UCSD-AML1 (cell line): ENCODE measurements at regions not wholly inside any gene's neighbourhood (a gene's known extent, or its start where the extent isn't known, plus 50 kb on each side); places are given as distances from the start of the nearest gene placed in this dataset.

Experiments used
- DNase-seq: peaks from one replicate; lab custom pipeline; 2025; ENCODE audit not compliant: unreplicated experiment; lab: John Stamatoyannopoulos, UW

- no peak for DNase-seq
These were observed 55.2 kb downstream of the TTC32 start for GRCh38 chr2:19846567-19846966.

DNA sequence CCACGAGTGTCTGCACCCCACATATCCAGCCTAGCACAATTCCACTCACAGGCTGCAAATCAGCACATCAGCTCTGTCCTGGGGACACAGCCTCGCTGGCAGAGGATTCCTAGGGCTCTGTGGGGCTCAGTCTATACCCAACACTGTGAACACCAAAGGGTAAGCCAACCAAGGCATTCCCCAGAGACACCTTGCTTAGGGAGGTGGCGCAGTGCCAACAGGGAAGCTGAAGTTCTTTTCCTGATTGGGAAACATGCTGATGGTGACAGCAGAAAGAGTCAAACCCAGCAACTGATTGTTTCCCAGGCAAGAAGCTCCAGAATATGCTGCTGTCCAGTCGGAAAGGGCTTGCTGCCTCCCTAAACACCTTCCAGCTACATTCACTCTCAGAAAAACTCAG is 55.8 kb downstream of the TTC32 start:
- no peak for DNase-seq

DNA sequence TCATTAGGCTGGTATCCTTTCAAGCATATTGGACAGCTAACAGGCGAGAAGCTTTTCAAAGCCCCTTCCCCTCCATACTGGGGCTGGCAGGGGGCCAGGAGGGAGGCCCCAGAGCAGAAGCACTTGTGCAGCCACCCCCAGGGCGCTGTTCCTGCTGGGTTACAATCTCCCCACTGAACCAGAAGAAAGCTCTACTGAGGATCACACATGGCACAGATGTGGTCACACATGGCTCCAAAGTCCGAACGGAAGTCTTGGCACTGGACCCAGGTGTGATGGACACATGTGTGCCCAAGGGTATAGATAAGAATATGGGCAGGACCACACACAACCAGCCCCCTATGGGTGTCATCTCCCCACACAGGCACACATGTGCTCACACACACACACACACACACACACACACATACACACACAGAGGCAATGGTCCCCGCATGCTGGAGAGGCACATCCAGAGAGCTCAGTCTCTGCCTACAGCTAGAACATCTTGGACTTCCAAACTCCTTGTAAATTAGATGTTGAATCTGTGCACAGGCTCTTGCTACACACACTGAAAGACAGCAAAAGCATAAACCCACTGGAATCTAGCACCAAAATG is 56.4 kb downstream of the TTC32 start:
- no peak for DNase-seq

DNA sequence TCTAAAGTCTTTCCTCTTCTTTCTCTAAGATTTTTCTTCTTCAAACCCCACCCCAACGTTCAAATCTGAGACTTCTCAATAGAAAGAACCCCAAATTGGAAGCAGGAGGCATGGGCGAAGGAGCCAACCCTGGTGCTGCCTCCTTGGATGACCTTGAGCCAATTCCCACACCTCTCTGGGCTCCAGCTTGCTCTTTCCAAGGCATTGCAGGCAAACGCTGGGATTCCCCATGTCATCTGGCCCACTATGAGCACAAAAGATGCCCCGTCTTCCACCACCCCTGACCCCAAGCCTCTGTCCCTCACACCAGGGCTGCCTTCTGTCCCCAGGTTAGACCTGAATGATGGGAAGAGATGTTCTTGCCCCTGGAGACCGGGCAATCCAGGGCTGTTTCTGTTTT is 57.0 kb downstream of the TTC32 start:
- DNase-seq = no peak

DNA sequence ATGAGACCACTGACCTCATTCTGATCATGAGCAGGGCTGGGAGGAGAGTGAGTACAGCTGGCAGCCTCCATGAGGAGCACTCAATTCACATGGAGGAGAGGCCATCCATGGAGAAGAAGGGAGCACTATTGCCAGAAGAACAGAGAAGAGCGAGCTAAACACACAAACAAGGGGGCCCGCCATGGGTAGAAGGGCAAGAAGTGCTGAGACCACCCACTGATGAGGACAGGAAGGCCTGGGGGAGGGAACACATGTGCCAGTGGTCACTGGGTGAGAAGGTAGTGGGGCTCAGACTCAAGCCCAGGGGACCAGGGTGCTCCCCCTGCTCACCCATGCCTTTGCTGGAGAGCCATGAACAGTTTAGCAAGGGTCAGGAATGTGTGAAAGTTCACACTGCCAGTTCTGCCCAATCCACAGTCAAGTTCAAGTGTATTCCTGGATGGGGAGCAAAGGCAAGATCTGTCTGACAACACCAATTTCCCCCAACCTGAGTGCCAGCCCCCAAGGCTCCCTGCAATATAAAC is 57.7 kb downstream of the TTC32 start:
- DNase-seq = no peak

- DNase-seq = no peak
These were observed 59.7 kb downstream of the TTC32 start for GRCh38 chr2:19841918-19842693.

DNA sequence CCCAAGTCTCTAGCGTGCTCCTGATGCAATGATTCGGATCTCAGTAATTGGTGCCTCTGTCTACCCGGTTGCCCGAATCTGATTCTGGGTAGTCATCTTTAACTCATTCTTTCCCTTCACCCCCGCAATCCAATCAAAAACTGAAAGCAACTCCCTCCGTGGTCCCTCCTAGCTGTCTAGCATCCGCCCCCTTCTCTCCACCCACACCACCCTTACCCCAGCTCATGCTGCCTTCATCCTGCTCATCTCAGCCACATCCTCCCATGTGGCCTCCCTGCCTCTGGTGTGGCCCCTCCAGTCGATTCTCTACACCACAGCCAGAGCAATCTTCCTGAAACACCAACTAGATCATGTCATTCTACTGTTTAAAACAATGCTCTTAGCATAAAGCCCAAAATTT is 62.3 kb downstream of the TTC32 start:
- DNase-seq = no peak

DNA sequence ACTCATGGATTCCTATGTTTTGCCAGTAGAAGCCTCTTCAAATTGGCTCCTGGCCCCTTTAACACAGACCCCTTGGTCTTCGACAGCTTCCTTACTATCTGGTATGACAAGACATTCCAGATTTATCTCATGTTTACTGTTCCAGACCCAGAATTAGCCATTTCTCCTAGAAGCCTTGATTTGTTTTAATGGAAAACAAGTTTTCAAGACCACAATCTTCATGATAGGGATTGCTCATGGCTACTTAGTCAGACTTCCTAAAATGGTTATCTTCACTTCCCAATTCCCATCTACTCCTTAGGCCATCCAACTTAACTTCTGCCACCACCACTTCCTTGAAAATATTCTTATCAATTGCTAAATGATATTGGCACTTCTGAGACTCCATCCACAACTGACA is 63.2 kb downstream of the TTC32 start:
- no peak for DNase-seq

GRCh38 chr2:19837235-19837766 is 64.5 kb downstream of the TTC32 start:
- no peak for DNase-seq

DNA sequence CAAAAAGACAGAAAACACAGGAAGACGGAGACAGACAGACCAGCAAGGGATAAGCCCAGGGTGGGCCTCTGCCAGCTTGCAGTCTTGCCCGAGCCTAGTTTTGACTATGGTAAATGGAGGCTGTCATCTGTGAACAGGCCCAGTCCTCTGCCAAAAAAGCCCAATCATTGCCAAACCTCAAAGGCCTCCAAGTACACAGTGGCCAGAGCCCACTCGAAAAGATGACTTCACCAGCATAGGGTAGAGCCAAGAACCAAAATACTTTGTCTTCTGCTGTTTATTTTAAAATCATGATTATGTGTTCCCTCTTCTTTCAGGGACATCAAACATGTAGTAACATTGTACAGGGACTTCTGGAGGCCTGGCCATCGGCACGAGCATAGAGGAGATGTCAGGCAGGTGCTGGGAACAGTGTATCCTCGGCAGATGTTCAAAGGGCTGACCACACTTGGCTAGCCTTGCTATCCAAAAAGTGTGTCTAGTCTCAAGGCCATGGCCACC is 66.0 kb downstream of the TTC32 start:
- no peak for DNase-seq

- DNase-seq = no peak
These were observed 67.8 kb downstream of the TTC32 start for GRCh38 chr2:19833978-19834377.

DNA sequence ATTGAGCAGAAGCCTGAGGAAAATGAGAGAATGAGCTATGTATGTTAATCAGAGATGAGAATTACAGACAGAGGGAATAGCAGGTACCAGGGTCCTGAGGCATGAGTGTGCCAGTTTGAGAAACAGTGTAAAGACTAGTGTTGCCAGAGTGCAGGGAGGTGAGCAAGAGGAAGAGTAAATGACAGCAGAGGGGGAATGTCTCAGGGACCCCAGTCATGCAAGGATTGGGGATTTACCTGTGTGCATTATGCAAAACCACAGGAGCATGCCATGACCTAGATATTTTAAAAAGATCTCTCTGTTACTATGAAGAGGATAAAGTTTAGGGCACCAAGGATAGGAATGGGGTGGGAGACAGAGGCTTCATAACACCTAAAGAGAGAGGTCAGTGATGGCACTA is 72.1 kb downstream of the TTC32 start:
- no peak for DNase-seq

DNA sequence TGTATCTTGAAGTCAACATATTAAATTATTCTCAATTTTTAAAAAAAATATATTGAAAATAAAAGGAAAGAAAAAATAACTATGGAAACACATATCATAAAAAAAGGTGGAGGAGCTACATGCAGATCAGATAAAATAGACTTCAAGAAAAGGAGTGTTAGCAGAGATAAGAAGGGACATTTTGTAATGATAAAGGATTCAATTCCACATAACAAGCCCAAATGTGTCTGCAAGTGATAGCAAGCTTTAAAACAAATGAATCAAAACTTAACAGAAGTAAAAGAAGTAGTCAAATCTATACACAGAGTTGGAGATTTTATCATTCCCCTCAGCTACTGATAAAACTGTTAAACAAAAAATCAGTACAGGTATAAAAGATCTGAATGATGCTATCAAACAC is 74.9 kb downstream of the TTC32 start:
- DNase-seq = no peak

DNA sequence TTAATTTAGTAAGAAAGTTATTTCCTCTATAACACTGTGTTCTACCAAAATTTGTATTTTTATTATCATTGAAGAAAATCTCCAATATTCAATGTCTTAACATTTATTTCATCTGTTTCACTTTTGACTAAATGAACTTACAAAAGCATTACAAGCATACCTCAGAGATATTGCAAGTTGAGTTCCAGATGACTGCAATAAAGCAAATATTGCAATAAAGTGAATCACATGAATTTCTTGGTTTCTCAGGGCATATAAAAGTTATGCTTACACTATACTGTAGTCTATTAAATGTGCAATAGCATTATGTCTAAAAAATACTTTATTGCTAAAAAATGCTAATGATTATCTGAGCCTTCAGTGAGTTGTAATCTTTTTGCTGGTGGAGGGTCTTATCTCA is 78.3 kb downstream of the TTC32 start:
- DNase-seq = no peak

- no peak for DNase-seq
These were observed 82.4 kb downstream of the TTC32 start for GRCh38 chr2:19819097-19820065.

GRCh38 chr2:19818543-19818942 is 83.2 kb downstream of the TTC32 start:
- DNase-seq = no peak

GRCh38 chr2:19818039-19818438 is 83.7 kb downstream of the TTC32 start:
- DNase-seq = no peak

- no peak for DNase-seq
These were observed 86.0 kb downstream of the TTC32 start for GRCh38 chr2:19815746-19816145.

DNA sequence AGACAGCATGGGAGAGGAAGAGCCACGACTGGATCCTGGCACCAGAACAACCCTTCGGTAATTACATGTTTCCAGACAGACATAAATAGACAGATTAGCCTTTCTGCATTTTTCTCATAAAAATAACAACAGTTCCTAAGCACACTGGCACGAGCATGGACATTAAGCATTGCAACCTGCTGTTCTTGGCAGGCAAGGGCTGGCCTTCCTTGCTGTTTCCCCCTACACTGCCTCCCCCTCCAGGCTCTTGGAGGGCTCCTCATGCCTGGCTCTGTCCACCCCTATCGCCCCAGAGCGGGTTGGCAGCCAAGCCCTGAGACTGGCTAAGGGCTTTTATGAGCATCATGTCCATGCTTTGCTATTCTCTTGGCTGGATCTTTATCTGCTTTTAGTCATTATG is 89.6 kb downstream of the TTC32 start:
- no peak for DNase-seq

DNA sequence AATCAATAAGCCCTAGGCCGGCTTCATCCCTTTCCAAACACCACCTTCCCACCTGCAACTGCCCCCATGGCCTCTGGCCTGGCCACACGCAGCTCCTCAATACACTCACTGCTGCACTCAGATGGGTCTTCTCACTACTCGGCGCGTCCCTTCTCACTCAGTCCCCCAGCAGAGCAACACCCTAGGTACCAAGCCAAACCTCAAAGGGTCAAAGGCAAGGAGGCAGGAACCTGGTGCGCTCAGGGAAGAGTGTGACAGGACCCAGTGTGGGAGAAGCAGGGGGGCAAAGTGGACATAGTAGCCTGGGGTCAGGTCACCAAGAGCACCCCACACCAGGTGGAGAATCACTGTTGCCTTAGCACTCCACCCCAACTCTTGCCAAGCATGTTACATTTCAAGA is 90.6 kb downstream of the TTC32 start:
- DNase-seq = no peak

- DNase-seq = no peak
These were observed 91.1 kb downstream of the TTC32 start for GRCh38 chr2:19810637-19811036.
